ENCODE measurements at regions not wholly inside any gene's neighbourhood (a gene's known extent, or its start where the extent isn't known, plus 50 kb on each side); places are given as distances from the start of the nearest gene placed in this dataset.

DNA sequence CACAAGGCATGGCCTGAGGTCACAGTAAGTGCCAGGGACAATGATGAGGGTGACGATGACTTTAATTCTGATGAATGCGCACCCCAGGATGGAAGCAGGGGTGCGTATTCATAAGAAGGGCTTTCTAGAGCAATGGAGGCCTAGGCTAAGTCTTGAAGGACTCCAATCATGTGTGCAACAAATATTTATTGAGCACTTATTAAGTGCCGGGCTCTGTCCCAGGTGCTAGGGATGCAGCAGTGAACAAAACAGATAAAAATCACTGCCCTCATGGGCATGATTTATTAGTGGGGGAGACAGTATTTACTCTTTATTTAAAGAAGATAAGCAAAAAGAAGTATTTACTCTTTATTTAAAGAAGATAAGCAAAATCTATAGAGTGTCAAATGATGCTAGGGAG, 198.2 kb upstream of the KCNG1 start:
- TF ChIP-seq, protein P1, sequence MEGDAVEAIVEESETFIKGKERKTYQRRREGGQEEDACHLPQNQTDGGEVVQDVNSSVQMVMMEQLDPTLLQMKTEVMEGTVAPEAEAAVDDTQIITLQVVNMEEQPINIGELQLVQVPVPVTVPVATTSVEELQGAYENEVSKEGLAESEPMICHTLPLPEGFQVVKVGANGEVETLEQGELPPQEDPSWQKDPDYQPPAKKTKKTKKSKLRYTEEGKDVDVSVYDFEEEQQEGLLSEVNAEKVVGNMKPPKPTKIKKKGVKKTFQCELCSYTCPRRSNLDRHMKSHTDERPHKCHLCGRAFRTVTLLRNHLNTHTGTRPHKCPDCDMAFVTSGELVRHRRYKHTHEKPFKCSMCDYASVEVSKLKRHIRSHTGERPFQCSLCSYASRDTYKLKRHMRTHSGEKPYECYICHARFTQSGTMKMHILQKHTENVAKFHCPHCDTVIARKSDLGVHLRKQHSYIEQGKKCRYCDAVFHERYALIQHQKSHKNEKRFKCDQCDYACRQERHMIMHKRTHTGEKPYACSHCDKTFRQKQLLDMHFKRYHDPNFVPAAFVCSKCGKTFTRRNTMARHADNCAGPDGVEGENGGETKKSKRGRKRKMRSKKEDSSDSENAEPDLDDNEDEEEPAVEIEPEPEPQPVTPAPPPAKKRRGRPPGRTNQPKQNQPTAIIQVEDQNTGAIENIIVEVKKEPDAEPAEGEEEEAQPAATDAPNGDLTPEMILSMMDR (IDR thresholded peaks at IDR 0.05): no peak
- no peak for TF ChIP-seq EZH2 (IDR thresholded peaks at IDR 0.05)
- no peak for TF ChIP-seq EZH2phosphoT487 (IDR thresholded peaks at IDR 0.05)
